Astrocyte of the spinal cord (primary cell): ENCODE measurements at regions not wholly inside any gene's neighbourhood (a gene's known extent, or its start where the extent isn't known, plus 50 kb on each side); places are given as distances from the start of the nearest gene placed in this dataset.

Experiments
- DNase-seq: peaks from one replicate; pipeline ENCODE4 v3.0.0; 2011; ENCODE audit warnings: low read depth, low spot score
- H3K4me3 ChIP-seq: 2 replicates; pipeline ENCODE4 v1.5.1; 2011; ENCODE audit warnings: low read depth, mild to moderate bottlenecking, low read length, moderate library complexity
- CTCF ChIP-seq: IDR thresholded peaks from 2 replicates; pipeline ENCODE4 v1.5.1; 2012; ENCODE audit warnings: low read depth, mild to moderate bottlenecking, low read length, inconsistent platforms
- in situ Hi-C: cut with HindIII; loops from 2 replicates; pipeline ENCODE4 v1.10.0; 2017; ENCODE audit warnings: low sequenced_read_pairs

GRCh38 chr2:58308435-58308834, 67.3 kb upstream of the FANCL start:
- no peak overlapping the region for H3K4me3 ChIP-seq
- DNase-seq, result no peak
- TF ChIP-seq CTCF, result no peak
- in situ Hi-C loops, result no loop called here

GRCh38 chr2:58304843-58305242, 63.7 kb upstream of the FANCL start:
- no peak for TF ChIP-seq CTCF
- DNase-seq, result no peak
- no peak overlapping the region for H3K4me3 ChIP-seq
- in situ Hi-C loops, result no loop called here

DNA sequence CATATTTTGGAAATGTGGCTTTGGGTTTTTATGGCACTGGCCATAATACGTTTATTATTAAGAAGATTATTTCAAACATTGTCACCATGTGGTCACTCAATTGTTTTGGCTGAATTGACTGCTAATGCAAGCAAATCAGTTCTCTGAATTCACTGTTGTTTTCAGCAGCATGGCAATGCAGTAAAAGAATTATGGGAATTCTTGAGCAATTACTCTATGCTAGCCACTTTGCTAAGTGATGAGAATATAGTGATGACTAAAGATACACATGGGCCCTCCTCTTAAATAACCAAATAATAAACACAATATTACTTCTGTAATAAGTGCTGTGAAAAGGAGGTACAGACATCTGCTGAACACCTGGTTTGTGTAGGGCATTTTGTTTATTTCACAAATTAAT, 58.0 kb upstream of the FANCL start:
- no peak overlapping the region for H3K4me3 ChIP-seq
- TF ChIP-seq CTCF, result no peak
- no peak for DNase-seq
- in situ Hi-C loops, result no loop called here

DNA sequence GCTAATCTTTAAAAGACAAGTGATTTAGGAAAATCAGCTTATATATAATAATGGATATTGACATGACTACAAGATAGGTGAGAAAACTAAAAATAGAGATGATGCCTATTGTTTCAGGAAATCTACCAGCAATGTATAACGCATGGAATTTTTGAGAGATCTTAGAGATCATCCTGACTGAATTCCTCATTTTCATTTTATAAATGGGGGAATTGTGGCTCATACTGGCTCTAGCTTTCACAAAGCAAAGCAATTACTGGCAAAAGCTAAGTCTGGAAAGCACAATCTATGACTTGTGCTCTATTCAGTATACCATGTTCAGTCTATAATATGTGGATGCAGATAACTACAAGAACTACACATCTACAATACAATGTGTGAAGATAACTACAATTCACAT, 51.9 kb upstream of the FANCL start:
- in situ Hi-C loops, result no loop called here
- no peak for DNase-seq
- H3K4me3 ChIP-seq, result no peak overlapping the region
- no peak for TF ChIP-seq CTCF

DNA sequence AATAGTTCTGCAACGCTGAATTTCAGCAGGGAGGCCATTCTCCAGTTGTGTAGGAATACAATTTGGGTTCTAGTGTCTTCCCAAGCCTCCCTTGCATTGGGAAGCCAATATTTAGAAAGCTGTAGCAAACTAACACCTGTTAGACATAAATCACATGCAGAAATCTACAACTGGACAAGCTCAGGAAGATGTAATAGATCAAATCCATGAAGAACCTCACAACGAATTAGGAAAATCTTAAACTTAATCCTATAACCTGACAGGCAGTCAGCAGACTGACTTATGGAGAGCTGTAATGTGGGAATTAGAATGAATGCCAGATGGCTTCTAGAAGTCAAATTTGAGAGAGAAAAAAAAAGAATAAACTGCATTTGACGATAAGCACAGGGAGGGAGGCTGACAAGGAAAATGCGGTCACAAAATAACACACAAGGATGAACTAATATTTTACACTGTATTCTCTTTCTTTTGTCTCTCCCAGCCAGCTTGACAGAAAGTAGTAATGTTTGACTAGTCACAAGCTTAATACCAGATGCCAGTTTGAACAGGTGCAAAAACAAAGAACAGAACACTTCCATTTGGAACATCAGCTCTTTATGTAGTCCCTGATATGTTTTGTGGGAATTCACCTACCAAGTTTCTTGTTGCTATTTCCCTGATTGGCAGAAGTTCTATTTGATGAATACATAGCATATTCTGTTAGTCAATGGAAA, 50.8 kb upstream of the FANCL start:
- no peak for DNase-seq
- no peak for TF ChIP-seq CTCF
- H3K4me3 ChIP-seq, result no peak overlapping the region
- in situ Hi-C loops, result no loop called here
